Astrocyte (in vitro differentiated cells and primary cell): ENCODE measurements at regions not wholly inside any gene's neighbourhood (a gene's known extent, or its start where the extent isn't known, plus 50 kb on each side); places are given as distances from the start of the nearest gene placed in this dataset.

ENCODE experiments used
- DNase-seq: peaks from one replicate; pipeline ENCODE4 v3.0.0-alpha.2; 2010; ENCODE audit warnings: low read depth
- FAIRE-seq: peaks from 2 replicates; lab custom pipeline; 2011; peaks lifted over from hg19 to GRCh38; lab: Jason Lieb, UNC
- H2AFZ ChIP-seq: 2 replicates; pipeline ENCODE4 v1.6.0; 2012; ENCODE audit warnings: low read depth, low read length, inconsistent platforms
- H3K27ac ChIP-seq: 2 replicates; pipeline ENCODE4 v1.5.1; 2011; ENCODE audit warnings: low read depth, low read length, inconsistent platforms
- H3K27me3 ChIP-seq: 2 replicates; pipeline ENCODE4 v1.6.0; 2011; ENCODE audit warnings: low read length, inconsistent platforms; ENCODE audit not compliant: insufficient read depth
- H3K36me3 ChIP-seq: 2 replicates; pipeline ENCODE4 v1.5.1; 2011; ENCODE audit warnings: low read length, inconsistent platforms; ENCODE audit not compliant: insufficient read depth
- H3K4me1 ChIP-seq: 2 replicates; pipeline ENCODE4 v1.5.1; 2011; ENCODE audit warnings: low read length, inconsistent platforms; ENCODE audit not compliant: insufficient read depth
- H3K4me2 ChIP-seq: 2 replicates; pipeline ENCODE4 v1.6.0; 2012; ENCODE audit warnings: low read length, inconsistent platforms
- H3K4me3 ChIP-seq: 2 replicates; pipeline ENCODE4 v1.5.1; 2011; ENCODE audit warnings: low read depth, mild to moderate bottlenecking, low read length, inconsistent platforms; ENCODE audit not compliant: insufficient read depth
- H3K79me2 ChIP-seq: 2 replicates; pipeline ENCODE4 v1.6.0; 2012; ENCODE audit warnings: mild to moderate bottlenecking, low read length, inconsistent platforms; ENCODE audit not compliant: insufficient read depth
- H3K9ac ChIP-seq: 2 replicates; pipeline ENCODE4 v1.6.0; 2012; ENCODE audit warnings: mild to moderate bottlenecking, low read length, inconsistent platforms
- H3K9me3 ChIP-seq: 2 replicates; pipeline ENCODE4 v1.5.1; 2012; ENCODE audit warnings: low read depth, mild to moderate bottlenecking, low read length, inconsistent platforms; ENCODE audit not compliant: insufficient read depth
- H4K20me1 ChIP-seq: 2 replicates; pipeline ENCODE4 v1.6.0; 2012; ENCODE audit warnings: low read length, inconsistent platforms; ENCODE audit not compliant: insufficient read depth
- H3K27ac Mint-ChIP-seq: one replicate; pipeline ENCODE4 v1.8.0; 2021; ENCODE audit warnings: mild to moderate bottlenecking, mixed read lengths; ENCODE audit not compliant: unreplicated experiment
- H3K27me3 Mint-ChIP-seq: one replicate; pipeline ENCODE4 v1.8.0; 2021; ENCODE audit warnings: low read depth, mixed read lengths; ENCODE audit not compliant: unreplicated experiment
- H3K36me3 Mint-ChIP-seq: one replicate; pipeline ENCODE4 v1.8.0; 2021; ENCODE audit warnings: low read depth, mixed read lengths; ENCODE audit not compliant: unreplicated experiment
- H3K4me1 Mint-ChIP-seq: one replicate; pipeline ENCODE4 v1.8.0; 2021; ENCODE audit warnings: low read depth, mixed read lengths; ENCODE audit not compliant: unreplicated experiment
- H3K4me3 Mint-ChIP-seq: one replicate; pipeline ENCODE4 v1.8.0; 2021; ENCODE audit warnings: mild to moderate bottlenecking, moderate library complexity, mixed read lengths; ENCODE audit not compliant: unreplicated experiment
- H3K9me3 Mint-ChIP-seq: one replicate; pipeline ENCODE4 v1.8.0; 2021; ENCODE audit warnings: mild to moderate bottlenecking, mixed read lengths; ENCODE audit not compliant: unreplicated experiment
- EZH2 ChIP-seq: IDR thresholded peaks from 2 replicates; pipeline ENCODE4 v1.6.1; 2012; ENCODE audit warnings: mild to moderate bottlenecking, low read length, inconsistent platforms; ENCODE audit not compliant: insufficient read depth
- TF ChIP-seq, protein P1 (sequence below): IDR thresholded peaks from 2 replicates; pipeline ENCODE4 v1.5.1; 2011; ENCODE audit warnings: low read depth, mild to moderate bottlenecking, inconsistent platforms, low read length, moderate library complexity; ENCODE audit not compliant: insufficient read depth

DNA sequence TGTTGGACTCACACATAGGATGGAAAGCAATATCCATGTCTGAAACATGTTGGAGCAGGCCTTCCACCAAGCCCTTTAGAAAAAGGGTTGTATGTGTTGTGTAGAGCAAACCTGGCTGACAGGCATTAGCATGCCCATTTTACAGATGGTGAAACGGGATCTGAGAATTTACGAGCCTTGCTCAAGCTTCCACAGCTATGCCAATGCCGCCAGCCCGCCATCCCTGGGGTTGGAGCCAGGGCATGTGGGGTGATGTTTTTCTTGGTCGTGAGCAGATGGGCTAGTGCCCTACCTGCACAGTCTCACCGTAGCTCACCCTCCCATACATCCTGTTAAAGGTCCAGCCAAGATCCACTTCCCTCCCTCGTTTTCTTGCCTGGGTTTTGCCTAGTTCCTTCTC lies 97.5 kb upstream of the TLE3 start:
- Histone ChIP-seq H3K4me3 (no peak overlapping the region), H3K9me3 (peaks cover 3% of the 10 kb centered on the region), H2AFZ (peak overlapping the region; percentile 76), H3K36me3 (no peaks in the 10 kb centered on the region), H4K20me1 (no peaks in the 10 kb centered on the region), H3K27ac (peak overlapping the region; percentile 90), H3K9ac (peak overlapping the region; percentile 76), H3K4me1 (peaks cover 30% of the 10 kb centered on the region), H3K4me2 (peak overlapping the region; percentile 69), H3K79me2 (no peaks in the 10 kb centered on the region), H3K27me3 (peaks cover 10% of the 10 kb centered on the region)
- FAIRE-seq (peak; percentile 13), DNase-seq (no peak)
- H3K4me3 Mint-ChIP-seq, result no peak overlapping the region
- H3K27me3 Mint-ChIP-seq, result peaks cover 55% of the 10 kb centered on the region
- H3K9me3 Mint-ChIP-seq, result peaks cover 12% of the 10 kb centered on the region
- peaks cover 6% of the 10 kb centered on the region for H3K36me3 Mint-ChIP-seq
- TF ChIP-seq, protein P1, sequence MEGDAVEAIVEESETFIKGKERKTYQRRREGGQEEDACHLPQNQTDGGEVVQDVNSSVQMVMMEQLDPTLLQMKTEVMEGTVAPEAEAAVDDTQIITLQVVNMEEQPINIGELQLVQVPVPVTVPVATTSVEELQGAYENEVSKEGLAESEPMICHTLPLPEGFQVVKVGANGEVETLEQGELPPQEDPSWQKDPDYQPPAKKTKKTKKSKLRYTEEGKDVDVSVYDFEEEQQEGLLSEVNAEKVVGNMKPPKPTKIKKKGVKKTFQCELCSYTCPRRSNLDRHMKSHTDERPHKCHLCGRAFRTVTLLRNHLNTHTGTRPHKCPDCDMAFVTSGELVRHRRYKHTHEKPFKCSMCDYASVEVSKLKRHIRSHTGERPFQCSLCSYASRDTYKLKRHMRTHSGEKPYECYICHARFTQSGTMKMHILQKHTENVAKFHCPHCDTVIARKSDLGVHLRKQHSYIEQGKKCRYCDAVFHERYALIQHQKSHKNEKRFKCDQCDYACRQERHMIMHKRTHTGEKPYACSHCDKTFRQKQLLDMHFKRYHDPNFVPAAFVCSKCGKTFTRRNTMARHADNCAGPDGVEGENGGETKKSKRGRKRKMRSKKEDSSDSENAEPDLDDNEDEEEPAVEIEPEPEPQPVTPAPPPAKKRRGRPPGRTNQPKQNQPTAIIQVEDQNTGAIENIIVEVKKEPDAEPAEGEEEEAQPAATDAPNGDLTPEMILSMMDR, result no peak
- no peak for TF ChIP-seq EZH2
- H3K4me1 Mint-ChIP-seq, result peaks cover 26% of the 10 kb centered on the region
- H3K27ac Mint-ChIP-seq, result peak overlapping the region; percentile 91

DNA sequence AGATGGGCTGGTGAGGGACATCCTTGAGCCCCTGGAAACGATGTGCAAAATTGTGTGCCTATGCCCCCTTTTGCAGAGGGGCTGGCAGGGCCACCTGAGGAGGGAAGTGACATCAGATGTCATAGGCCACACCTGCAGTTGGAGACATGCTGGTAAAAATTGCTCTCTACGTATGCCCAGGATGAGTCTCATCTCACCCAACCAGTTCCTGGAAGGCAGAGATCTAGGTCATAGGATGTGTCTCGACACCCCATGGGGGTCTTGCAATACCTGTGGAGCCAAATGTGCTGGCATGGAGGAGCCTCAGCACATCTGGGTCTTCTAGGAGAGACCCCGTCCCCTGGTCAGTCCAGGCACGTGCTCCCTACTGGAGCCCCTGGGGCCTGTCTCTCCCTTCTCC lies 96.5 kb upstream of the TLE3 start:
- peaks cover 6% of the 10 kb centered on the region for H3K36me3 Mint-ChIP-seq
- Histone ChIP-seq H3K9ac (no peak overlapping the region), H3K4me1 (peaks cover 24% of the 10 kb centered on the region), H2AFZ (no peak overlapping the region), H3K4me3 (no peak overlapping the region), H4K20me1 (no peaks in the 10 kb centered on the region), H3K36me3 (no peaks in the 10 kb centered on the region), H3K27me3 (peaks cover 8% of the 10 kb centered on the region), H3K27ac (no peak overlapping the region), H3K79me2 (no peaks in the 10 kb centered on the region), H3K9me3 (peaks cover 3% of the 10 kb centered on the region), H3K4me2 (no peak overlapping the region)
- DNase-seq (no peak), FAIRE-seq (no peak)
- H3K4me1 Mint-ChIP-seq, result peaks cover 26% of the 10 kb centered on the region
- H3K9me3 Mint-ChIP-seq, result peaks cover 14% of the 10 kb centered on the region
- H3K4me3 Mint-ChIP-seq, result no peak overlapping the region
- no peak for TF ChIP-seq EZH2
- TF ChIP-seq, protein P1, result no peak
- peak overlapping the region; percentile 48 for H3K27ac Mint-ChIP-seq
- peaks cover 55% of the 10 kb centered on the region for H3K27me3 Mint-ChIP-seq

DNA sequence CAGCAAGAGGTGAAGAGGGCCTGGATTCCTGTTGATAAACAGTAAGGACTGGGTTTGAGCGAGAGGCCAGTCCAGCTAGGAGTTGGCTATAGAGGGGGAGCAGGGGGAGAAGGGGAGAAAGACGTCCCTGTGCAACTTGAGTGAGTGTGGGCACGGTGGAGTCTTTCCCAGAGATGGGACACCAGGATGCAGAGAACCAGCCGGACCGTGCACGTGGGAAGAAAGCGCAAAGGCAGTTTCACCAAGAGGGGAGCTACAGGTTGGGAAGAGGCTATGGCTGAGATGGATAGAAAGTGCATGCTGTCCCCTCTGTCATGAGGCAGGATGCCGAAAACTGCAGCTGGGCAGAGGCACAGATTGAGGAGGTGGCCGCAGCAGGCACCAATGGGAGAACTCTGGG lies 96.0 kb upstream of the TLE3 start:
- H2AFZ ChIP-seq, result no peak overlapping the region
- H3K4me2 ChIP-seq, result no peak overlapping the region
- Mint-ChIP-seq H3K9me3 (peaks cover 17% of the 10 kb centered on the region), H3K27me3 (peaks cover 57% of the 10 kb centered on the region), H3K27ac (no peak overlapping the region), H3K4me3 (no peak overlapping the region), H3K36me3 (peaks cover 6% of the 10 kb centered on the region), H3K4me1 (peaks cover 26% of the 10 kb centered on the region)
- H3K36me3 ChIP-seq, result no peaks in the 10 kb centered on the region
- H3K4me1 ChIP-seq, result peaks cover 24% of the 10 kb centered on the region
- no peaks in the 10 kb centered on the region for H3K79me2 ChIP-seq
- DNase-seq, result no peak
- peaks cover 11% of the 10 kb centered on the region for H3K27me3 ChIP-seq
- no peak overlapping the region for H3K9ac ChIP-seq
- no peaks in the 10 kb centered on the region for H4K20me1 ChIP-seq
- H3K9me3 ChIP-seq, result peaks cover 3% of the 10 kb centered on the region
- FAIRE-seq, result no peak
- no peak overlapping the region for H3K27ac ChIP-seq
- no peak overlapping the region for H3K4me3 ChIP-seq
- TF ChIP-seq, protein P1, result no peak
- no peak for TF ChIP-seq EZH2
